ENCODE measurements at regions not wholly inside any gene's neighbourhood (a gene's known extent, or its start where the extent isn't known, plus 50 kb on each side); places are given as distances from the start of the nearest gene placed in this dataset.

DNA sequence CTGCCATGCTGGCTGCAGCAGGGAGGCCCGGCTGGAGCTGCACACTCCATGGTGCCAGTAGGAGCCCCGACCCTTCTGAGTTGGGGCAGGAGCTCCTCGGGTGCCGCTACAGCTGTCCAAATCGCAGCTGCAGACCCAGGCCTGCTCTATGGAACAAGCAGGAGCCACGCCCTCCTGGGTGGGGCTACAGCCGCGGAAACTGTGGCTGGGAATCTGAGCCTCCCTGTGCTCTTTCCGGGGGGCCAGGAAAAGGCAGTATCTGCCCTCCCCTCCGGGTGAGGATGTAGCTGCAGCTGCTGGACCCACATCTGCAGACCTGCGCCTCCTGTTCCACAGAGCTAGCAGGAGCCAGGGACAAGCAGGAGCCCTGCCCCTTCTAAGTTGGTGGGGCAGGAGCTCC, 278.9 kb upstream of the ACTBL2 start:
- no peaks in the 10 kb centered on the region for H3K36me3 ChIP-seq
- H3K9me3 ChIP-seq: no peaks in the 10 kb centered on the region
- no peaks in the 10 kb centered on the region for H3K27me3 ChIP-seq
- no peaks in the 10 kb centered on the region for H3K4me1 ChIP-seq
- TF ChIP-seq POLR2A (IDR thresholded peaks at IDR 0.05) (no peak), CTCF (IDR thresholded peaks at IDR 0.05 in 4 of 5, conservative IDR thresholded peaks at IDR 0.05 in 1 of 5) (no peak)
- in situ Hi-C loops (cut with MboI; ENCODE audit: low sequenced_read_pairs in 4 of 4) (loop anchor here in 2 of 4 donors (25.0 kb wide), 2 partner anchors 249 to 474 kb away; no protein-coding TSS in a partner anchor), intact Hi-C loops (cut with DNase I; ENCODE audit: low total_unique reads) (no loop called here)
- no peak overlapping the region for H3K4me3 ChIP-seq
- ATAC-seq: no peak
- H3K27ac ChIP-seq: no peak overlapping the region
- no peak for DNase-seq

DNA sequence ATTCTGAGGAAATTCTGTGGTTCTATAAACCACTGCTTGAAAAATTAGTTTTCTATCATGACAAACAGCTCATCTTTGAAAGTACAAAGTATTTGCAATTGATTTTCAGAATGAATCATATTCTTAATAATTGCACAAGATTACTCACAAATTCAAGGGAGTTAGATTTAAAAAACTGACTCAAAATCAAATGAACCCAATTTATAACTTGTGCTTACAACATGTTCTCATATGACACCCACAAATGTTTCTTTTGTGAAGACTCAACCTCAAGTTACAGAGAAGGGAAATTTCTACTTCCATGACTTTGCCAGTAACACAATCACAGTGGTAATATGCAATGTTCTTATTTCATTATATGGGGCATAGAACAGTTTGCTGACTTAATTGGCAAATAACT, 272.0 kb upstream of the ACTBL2 start:
- in situ Hi-C loops (cut with MboI; ENCODE audit: low sequenced_read_pairs in 4 of 4) (loop anchor here in 2 of 4 donors (25.0 kb wide), 2 partner anchors 242 to 467 kb away; no protein-coding TSS in a partner anchor), intact Hi-C loops (cut with DNase I; ENCODE audit: low total_unique reads) (no loop called here)
- Histone ChIP-seq H3K4me3 (no peak overlapping the region), H3K4me1 (no peaks in the 10 kb centered on the region), H3K9me3 (no peaks in the 10 kb centered on the region), H3K36me3 (no peaks in the 10 kb centered on the region), H3K27me3 (no peaks in the 10 kb centered on the region), H3K27ac (no peak overlapping the region)
- ATAC-seq (no peak), DNase-seq (no peak)
- no peak for TF ChIP-seq POLR2A (IDR thresholded peaks at IDR 0.05)

DNA sequence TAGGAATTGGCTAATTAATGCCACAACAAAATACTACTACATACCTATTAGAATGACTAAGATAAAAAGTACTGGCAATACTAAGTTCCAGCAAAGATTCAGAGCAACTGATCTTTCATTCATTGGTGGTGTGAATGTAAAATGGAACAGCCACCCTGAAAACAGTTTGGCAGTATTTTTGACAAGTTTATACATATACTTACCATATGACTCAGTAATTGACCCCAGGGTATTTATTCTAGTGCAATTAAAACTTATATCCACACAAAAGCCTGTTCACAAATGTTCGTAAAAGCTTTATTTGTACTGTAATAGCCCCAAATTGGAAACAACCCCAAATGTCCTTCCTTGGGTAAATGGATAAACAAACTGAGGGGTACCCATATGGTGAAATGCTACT, 270.8 kb upstream of the ACTBL2 start:
- DNase-seq (no peak), ATAC-seq (no peak)
- in situ Hi-C loops (cut with MboI; ENCODE audit: low sequenced_read_pairs in 4 of 4): loop anchor here in 2 of 4 donors (25.0 kb wide), 2 partner anchors 241 to 466 kb away; no protein-coding TSS in a partner anchor
- no peak overlapping the region for H3K4me3 ChIP-seq
- intact Hi-C loops (cut with DNase I; ENCODE audit: low total_unique reads): no loop called here
- no peaks in the 10 kb centered on the region for H3K4me1 ChIP-seq
- H3K36me3 ChIP-seq: no peaks in the 10 kb centered on the region
- no peaks in the 10 kb centered on the region for H3K9me3 ChIP-seq
- TF ChIP-seq CTCF (IDR thresholded peaks at IDR 0.05 in 4 of 5, conservative IDR thresholded peaks at IDR 0.05 in 1 of 5) (no peak), POLR2A (IDR thresholded peaks at IDR 0.05) (no peak)
- no peak overlapping the region for H3K27ac ChIP-seq
- no peaks in the 10 kb centered on the region for H3K27me3 ChIP-seq

DNA sequence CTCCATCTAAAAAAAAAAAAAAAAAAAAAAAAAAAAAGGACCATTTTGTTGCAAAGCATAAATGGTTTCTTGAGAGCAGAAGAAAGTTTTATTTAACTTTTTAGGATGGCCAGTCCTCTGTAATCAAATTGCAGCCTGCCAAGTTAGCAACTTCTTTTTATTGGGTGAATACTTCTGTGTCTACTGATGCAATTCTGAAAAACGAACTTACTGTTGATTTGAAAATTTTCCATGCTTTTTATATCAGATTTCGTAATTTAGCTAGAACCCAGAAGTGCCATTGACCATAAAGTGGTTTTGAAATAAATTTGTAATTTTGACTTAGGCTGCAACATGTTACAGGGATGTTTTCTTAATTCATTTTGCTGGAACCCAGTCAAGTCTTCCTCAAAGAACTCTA, 269.1 kb upstream of the ACTBL2 start:
- in situ Hi-C loops (cut with MboI; ENCODE audit: low sequenced_read_pairs in 4 of 4): loop anchor here in 2 of 4 donors (25.0 kb wide), 2 partner anchors 239 to 464 kb away; no protein-coding TSS in a partner anchor

DNA sequence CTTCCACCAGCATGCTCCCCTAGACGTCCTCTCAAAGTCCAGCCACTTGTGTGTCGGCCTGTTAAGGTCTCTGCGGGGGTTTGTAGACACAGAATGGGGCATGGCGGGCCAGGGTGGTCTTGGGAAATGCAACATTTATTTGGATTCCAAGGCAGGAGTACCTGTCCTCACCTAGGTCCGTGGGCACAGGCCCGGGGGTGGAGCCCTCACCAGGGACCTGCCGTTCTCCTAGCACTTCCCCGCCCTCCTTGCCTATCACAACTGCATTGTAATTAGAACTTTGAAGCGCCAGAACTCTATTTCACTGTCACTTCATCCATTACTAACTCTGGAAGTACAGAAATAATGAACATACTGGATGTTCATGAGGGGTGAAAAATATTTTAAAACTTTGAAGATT, 268.3 kb upstream of the ACTBL2 start:
- no peaks in the 10 kb centered on the region for H3K27me3 ChIP-seq
- intact Hi-C loops (cut with DNase I; ENCODE audit: low total_unique reads) (no loop called here), in situ Hi-C loops (cut with MboI; ENCODE audit: low sequenced_read_pairs in 4 of 4) (loop anchor here in 2 of 4 donors (25.0 kb wide), 2 partner anchors 239 to 464 kb away; no protein-coding TSS in a partner anchor)
- H3K27ac ChIP-seq: no peak overlapping the region
- H3K4me3 ChIP-seq: no peak overlapping the region
- no peak for TF ChIP-seq POLR2A (IDR thresholded peaks at IDR 0.05)
- TF ChIP-seq CTCF (IDR thresholded peaks at IDR 0.05 in 4 of 5, conservative IDR thresholded peaks at IDR 0.05 in 1 of 5): no peak
- H3K9me3 ChIP-seq: no peaks in the 10 kb centered on the region
- DNase-seq: no peak
- H3K4me1 ChIP-seq: no peaks in the 10 kb centered on the region
- H3K36me3 ChIP-seq: no peaks in the 10 kb centered on the region
- ATAC-seq: no peak

More for the DNA sequence above, 269.1 kb upstream of the ACTBL2 start:
- no peak overlapping the region for H3K4me3 ChIP-seq
- intact Hi-C loops (cut with DNase I; ENCODE audit: low total_unique reads): no loop called here
- no peaks in the 10 kb centered on the region for H3K27me3 ChIP-seq
- H3K27ac ChIP-seq: no peak overlapping the region
- no peaks in the 10 kb centered on the region for H3K9me3 ChIP-seq
- ATAC-seq: peak in 1 of 2 donors; percentile 68
- no peaks in the 10 kb centered on the region for H3K4me1 ChIP-seq
- DNase-seq: no peak
- TF ChIP-seq CTCF (IDR thresholded peaks at IDR 0.05 in 4 of 5, conservative IDR thresholded peaks at IDR 0.05 in 1 of 5) (no peak), POLR2A (IDR thresholded peaks at IDR 0.05) (no peak)
- H3K36me3 ChIP-seq: no peaks in the 10 kb centered on the region
